Right renal cortex interstitium (tissue), 3 donors: ENCODE measurements at regions not wholly inside any gene's neighbourhood (a gene's known extent, or its start where the extent isn't known, plus 50 kb on each side); places are given as distances from the start of the nearest gene placed in this dataset.

Experiments
- DNase-seq, 3 donors: peaks; one replicate each; pipeline ENCODE4 v3.0.0-alpha.2; 2013; ENCODE audit warnings: low read depth in 3 of 3, low spot score in 2 of 3

- DNase-seq, result no peak
Observed at GRCh38 chrX:22325096-22325495, 52.4 kb downstream of the CBLL2 start.

GRCh38 chrX:22329783-22330182 lies 57.1 kb downstream of the CBLL2 start:
- no peak for DNase-seq

- DNase-seq, result no peak
Observed at GRCh38 chrX:22338740-22339139, 66.0 kb downstream of the CBLL2 start.

GRCh38 chrX:22339459-22339858 lies 66.7 kb downstream of the CBLL2 start:
- DNase-seq, result no peak

GRCh38 chrX:22340022-22340616 lies 67.4 kb downstream of the CBLL2 start:
- DNase-seq, result no peak

GRCh38 chrX:22343192-22343591 lies 70.5 kb downstream of the CBLL2 start:
- no peak for DNase-seq

GRCh38 chrX:22345884-22346283 lies 73.2 kb downstream of the CBLL2 start:
- DNase-seq, result no peak

GRCh38 chrX:22347491-22347890 lies 74.8 kb downstream of the CBLL2 start:
- DNase-seq, result no peak

- DNase-seq, result no peak
Observed at GRCh38 chrX:22349116-22349515, 76.4 kb downstream of the CBLL2 start.

GRCh38 chrX:22351076-22351475 lies 78.4 kb downstream of the CBLL2 start:
- DNase-seq, result no peak

GRCh38 chrX:22351966-22352365 lies 79.3 kb downstream of the CBLL2 start:
- DNase-seq, result no peak

GRCh38 chrX:22357621-22358020 lies 84.9 kb downstream of the CBLL2 start:
- no peak for DNase-seq

- DNase-seq, result no peak
Observed at GRCh38 chrX:22360129-22360528, 87.4 kb downstream of the CBLL2 start.

- no peak for DNase-seq
Observed at GRCh38 chrX:22365460-22365859, 92.7 kb downstream of the CBLL2 start.

- no peak for DNase-seq
Observed at GRCh38 chrX:22366166-22366702, 93.5 kb downstream of the CBLL2 start.

GRCh38 chrX:22366906-22367305 lies 94.2 kb downstream of the CBLL2 start:
- no peak for DNase-seq

GRCh38 chrX:22373094-22373493 lies 100.4 kb downstream of the CBLL2 start:
- no peak for DNase-seq

GRCh38 chrX:22373766-22374165 lies 101.1 kb downstream of the CBLL2 start:
- DNase-seq, result no peak

- no peak for DNase-seq
Observed at GRCh38 chrX:22376369-22376768, 103.7 kb downstream of the CBLL2 start.

- no peak for DNase-seq
Observed at GRCh38 chrX:22378296-22378695, 105.6 kb downstream of the CBLL2 start.

- DNase-seq, result no peak
Observed at GRCh38 chrX:22383988-22384387, 111.3 kb downstream of the CBLL2 start.

GRCh38 chrX:22389556-22390179 lies 117.0 kb downstream of the CBLL2 start:
- DNase-seq, result no peak
